HG03469 (cell line): ENCODE measurements at regions not wholly inside any gene's neighbourhood (a gene's known extent, or its start where the extent isn't known, plus 50 kb on each side); places are given as distances from the start of the nearest gene placed in this dataset.
"Not testable (repeated sequence)": the region's sequence is repeated elsewhere in the genome, so short reads cannot be mapped to it uniquely, and the experiment has no call there.

Experiments
- ATAC-seq: cut with Tn5 transposase; IDR thresholded peaks from one replicate; pipeline ENCODE4 v1.9.1; 2021; ENCODE audit warnings: mild to moderate bottlenecking, moderate library complexity, moderate number of reproducible peaks; ENCODE audit not compliant: unreplicated experiment

DNA sequence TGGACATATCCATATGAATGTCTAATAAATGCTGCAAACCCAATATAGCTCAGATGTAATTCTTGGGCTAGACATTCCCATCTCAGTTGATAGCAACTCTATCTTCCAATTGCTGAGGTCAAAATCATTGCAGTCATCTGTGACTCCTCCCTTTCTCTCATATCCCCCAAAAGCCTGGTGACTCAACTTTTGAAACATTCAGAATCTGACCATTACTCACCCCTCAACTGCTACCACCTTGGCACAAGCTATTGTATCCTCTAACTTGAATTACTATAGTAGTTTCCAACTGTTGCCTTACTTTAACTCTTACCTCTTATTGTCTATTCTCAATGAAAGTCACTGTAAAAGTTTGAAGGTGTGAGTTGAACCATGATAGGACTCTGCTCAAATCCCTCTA lies 600.1 kb upstream of the RGMB start:
- no peak for ATAC-seq

DNA sequence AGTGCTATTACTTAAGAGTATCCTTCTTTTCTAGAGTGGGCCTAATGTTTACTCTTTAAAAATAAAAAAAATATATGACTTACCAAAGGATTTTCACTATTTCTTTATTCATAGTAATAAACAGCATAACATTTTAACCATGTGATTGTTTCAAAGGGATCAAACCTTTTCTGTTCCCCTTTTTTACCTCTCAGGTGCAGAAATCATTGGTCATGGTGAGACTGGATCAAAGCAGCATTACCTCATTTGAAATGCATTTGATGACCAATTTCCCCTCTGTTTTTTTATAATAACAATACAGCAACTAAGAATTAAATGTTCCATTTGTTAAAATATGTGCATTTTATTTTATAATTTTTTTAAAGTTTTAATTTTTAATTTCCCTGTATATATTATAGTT lies 598.0 kb upstream of the RGMB start:
- no peak for ATAC-seq

DNA sequence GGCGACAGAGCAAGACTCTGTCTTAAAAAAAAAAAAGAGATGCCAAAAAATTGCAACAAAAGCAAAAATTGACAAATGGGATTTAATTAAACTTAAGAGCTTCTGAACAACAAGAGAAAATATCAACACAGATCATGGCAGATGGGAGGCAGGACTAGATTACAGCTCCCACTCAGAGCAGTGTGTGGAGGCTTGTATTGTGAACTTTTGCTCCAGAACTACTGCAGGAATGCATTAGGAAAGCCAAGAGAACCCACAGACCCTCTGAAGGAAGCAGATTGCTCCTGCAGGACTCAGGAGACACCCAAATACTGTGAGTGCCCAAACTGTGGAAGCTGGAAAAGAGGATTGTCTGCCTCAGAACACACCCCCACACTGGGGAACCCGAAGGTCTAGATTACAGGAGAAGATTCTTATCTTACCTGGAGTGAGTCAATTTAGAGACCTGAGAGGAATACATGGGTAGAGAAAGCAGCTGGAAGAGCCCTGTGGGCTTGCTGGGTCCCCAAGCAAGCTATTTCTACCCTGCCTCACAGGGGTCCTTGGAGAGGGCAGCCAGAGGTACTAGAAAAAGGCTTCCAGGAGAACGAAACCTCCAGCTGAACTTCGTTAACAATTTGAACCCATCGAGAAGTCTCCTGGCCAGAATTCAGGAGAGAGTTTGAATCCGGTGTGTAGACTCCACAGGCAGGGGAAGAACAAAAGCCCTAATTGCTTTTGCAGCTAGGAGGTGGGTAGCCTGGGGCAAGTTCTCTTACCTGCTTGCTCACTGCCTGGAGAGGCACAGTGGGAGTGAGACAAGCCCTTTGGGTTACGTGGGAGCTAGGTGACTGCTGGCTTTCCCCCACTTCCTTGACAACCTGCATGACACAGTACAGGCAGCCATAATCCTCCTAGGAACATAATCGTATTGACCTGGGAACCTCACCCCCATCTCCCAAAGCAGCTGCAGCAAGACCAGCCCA lies 593.4 kb upstream of the RGMB start:
- no peak for ATAC-seq

DNA sequence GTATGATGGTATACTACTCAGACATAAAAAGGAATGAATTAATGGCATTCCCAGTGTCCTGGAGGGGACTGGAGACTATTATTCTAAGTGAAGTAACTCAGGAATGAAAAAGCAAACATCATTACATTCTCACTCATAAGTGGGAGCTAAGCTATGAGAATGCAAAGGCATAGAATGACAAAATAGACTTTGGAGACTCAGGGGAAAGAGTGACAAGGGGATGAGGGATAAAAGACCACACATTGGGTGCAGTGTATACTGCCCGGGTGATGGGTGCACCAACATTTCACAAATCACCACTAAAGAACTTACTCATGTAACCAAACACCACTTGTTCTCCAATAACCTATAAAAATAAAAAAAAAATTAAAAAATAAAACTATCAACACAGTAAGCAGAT lies 587.3 kb upstream of the RGMB start:
- ATAC-seq = no peak

DNA sequence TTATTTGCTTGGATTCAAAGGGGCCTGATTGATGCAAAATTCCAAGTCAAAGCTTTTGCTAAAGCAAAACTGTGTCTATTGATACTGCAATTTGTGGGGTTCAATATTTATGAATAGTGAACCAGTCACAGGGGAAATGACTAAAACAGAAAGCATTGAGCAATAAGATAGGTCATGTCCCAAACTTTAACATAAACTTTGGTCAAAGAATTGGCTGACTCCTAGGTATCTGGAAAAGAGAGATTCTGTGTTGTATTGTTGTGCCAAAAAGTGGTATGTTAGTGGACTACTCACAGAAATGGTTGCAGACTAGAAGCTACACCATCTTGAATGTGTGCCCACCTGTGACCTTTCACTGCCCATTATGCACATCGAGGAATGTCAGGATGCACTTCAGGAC lies 585.5 kb upstream of the RGMB start:
- no peak for ATAC-seq

DNA sequence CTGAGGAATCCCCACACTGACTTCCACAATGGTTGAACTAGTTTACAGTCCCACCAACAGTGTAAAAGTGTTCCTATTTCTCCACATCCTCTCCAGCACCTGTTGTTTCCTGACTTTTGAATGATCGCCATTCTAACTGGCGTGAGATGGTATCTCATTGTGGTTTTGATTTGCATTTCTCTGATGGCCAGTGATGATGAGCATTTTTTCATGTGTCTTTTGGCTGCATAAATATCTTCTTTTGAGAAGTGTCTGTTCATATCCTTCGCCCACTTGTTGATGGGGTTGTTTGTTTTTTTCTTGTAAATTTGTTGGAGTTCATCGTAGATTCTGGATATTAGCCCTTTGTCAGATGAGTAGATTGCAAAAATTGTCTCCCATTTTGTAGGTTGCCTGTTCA lies 583.1 kb upstream of the RGMB start:
- ATAC-seq = not testable (repeated sequence)

DNA sequence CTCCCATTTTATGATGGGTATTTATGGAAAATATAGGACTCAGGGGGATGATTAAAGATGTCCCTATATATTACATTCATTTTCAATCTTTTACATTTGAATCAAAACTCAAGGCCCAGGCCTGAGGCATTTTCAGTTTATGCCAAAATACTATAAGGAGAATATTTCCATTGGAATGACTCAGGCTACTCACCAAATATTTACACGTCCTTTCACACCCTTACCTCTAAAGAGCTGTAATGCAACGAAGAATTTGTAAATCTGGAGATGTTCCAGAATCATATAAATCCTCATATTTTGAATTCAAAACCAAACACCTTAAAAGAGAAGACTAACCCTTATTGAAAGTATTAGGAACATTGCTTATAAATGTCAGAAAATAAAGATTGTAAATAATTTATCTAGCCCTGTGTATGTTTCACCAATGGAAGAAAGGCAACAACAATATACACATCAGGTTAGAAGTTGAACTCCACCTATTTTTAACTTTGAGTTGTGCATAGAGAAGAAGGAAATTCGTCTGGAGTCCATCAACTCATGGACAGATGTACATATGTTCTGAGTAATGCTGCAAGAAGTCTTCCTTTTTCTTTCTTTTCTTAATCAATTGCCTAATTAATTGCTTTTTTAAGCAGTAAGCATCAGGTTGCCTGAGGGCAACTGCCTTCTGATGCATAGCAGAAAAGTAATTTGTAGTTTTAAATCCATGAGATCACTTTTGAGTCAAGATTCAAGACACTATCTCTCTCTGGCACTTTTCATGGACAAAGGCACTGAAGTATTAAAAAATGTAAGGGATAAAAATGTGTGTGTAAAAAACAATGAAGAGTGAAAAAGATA lies 579.3 kb upstream of the RGMB start:
- no peak for ATAC-seq

DNA sequence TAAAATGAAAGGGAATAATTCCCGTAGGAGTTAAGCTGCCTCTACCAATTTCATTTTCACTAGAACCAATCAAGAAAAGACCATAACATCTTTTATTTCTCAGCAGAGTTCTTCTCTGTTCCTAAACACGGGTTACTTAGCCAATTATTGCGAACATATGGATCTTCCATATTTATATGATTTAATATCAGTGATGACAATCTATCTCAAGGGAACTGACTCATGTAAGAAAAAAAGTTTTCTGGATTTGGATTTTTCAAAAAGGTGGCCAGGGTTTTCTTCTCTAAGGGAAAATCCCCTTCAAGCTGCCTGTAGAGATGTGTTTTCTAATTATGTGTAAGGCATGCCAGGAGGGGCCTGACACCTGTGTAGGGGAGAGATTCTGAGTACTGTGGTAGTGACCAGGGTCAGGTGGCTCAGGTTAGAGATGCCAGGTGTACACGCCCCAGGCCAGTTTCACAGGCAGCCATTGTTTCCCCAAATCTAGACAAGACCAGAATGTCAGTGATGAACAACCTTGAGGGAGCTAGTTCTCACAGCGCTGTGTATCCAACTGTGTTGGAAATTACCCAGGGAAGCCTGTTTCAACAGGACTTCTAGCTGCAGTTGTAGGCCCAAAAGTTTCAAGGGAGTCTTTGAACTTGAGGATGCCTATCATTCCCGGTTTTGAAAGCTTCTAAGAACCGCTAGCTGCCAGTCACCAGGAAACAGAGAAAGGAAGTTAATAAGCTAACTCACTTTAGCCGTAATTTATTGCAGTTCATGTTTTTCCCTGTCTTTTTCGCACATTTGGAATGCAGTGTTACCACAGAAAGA lies 572.5 kb upstream of the RGMB start:
- no peak for ATAC-seq

DNA sequence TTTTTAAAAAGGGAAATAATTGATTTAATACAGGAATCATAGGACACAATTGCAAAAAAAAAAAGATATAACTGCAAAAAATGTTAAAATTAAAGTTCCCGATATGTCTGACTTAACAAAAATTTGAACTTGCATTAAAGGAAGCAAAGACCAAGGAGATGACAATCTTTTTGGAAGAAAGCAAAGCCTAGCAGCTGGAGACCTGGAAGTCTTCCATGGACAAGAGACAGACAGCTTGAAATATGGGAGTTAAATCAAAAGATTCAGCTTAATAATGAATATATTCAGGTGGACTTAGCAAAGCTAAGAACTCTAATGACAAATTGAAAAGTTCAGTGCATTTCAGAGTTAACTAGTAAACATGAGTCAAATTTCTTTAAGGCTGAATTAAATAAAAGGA lies 568.7 kb upstream of the RGMB start:
- ATAC-seq = no peak

DNA sequence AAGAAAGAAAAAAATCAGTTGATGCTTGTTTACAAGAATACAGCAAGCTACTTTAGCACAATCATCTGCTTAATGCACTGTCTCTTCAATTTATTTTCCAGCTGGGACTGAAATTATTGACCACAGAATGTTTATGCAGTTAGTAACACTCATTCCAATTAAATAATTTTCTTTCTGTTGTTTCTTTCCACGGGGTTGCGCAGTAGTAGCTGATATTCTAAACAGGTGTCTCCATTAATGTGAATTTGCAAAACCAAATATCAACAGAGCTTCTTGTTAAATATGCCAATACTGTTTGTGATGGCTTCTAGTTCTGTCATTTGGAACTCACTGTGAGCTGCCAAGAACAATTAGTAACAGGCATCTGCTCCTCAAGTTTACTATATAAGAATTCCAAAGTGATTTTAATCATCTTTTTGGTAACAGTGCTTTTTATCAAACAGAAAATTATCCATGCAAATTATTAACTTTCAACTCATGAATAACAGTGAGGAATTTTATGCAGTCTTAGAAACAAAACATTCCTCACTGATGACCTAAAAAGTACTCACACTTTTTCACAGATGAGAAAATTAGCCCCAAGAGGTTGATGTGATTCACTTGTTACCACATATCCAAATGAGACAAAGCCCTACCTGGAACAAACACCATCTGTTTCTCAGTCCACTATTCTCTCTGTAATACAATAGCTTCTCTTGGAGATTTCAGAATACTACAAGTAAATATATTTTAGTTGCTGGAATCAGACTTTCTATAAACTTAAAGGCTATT lies 567.6 kb upstream of the RGMB start:
- no peak for ATAC-seq

DNA sequence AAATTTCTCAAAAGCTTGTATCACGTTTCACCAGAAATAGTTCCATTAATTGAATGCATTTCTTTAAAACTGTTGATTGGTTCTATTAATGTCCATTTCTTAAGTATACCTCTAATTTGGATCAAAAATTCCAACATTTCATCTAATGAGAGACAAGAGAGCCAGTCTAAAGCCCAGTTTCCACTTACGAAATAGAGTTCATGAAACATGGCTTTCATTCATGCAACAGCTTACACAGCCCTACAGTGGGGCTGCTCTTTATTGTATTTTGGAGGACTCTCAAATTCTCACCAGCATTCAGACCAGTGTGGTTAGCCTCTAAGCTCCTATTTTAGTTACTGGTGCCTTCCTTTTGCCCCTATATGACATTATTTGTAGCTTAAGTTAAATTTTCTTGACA lies 566.9 kb upstream of the RGMB start:
- ATAC-seq = no peak

DNA sequence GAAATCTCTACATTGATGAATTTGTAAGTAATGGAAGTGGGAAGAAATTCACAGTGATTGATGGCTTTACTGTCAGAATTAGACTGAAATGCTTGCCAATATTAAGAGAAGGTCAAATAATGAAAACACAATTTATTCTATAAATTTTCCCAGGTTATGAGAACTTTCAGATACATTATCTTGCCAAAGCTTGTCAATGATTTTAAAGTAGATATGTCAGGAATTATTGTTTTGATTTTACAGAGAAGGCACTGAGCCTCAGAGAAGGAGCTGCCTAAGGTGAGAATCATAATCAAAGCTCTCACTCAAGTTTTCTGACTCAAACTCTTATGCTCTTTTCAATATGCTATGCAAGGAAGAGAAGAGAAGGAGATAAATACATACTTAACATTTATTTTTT lies 564.0 kb upstream of the RGMB start:
- ATAC-seq = no peak

DNA sequence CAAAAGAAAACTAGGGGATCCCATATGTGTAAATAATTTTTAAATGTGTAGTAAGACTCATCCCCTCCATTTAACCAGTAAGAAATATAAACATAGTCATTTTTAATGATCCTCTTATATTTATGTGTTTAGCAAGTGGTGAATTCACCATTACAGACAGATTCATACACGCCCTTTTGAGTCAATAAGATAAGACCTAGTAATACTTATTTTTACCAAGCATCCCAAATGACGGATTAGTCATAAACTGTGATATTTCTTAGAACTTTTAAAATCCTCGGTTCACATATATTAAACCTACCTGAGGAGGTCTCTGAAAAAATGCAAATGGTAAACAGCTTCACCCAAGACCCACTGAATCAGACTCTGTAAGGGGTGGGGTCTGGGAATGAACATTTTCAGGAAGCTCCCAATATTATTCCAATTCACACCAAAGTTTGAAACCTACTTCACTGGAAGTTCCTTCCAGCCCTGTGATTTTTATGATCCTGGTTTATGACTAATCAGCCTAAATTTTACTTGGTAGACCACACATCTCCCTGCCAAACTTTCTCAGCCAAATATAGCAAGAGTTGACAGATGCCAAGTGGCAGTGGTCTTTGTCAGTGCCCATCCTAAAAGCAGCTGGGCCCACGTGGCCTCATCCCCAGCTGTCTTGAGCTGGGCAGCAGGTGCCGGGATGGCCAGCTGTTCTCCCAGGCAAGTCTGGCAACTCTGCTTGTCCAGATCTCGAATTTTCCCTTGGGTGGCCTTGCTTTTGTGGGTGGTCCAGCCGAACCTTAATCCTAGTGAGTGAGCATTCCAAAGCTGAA lies 559.0 kb upstream of the RGMB start:
- no peak for ATAC-seq

DNA sequence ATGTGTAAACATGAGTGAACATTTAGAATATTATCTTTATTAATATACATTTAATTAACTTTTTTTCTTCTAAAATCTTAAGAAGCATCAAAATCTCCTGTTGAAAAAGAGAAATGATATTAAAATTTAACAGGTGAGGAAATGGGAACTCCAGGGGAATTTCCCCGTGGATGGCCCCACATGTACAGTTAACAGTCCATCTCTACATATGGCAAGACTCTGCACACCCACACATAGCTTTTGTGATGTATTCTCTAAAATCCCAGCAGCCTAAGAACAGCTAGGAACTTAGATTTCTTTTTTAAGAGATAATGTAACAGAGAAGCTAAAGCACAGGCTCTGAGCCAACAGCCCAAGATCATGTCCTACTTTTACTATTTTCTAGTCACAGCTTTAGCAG lies 556.3 kb upstream of the RGMB start:
- ATAC-seq = no peak

DNA sequence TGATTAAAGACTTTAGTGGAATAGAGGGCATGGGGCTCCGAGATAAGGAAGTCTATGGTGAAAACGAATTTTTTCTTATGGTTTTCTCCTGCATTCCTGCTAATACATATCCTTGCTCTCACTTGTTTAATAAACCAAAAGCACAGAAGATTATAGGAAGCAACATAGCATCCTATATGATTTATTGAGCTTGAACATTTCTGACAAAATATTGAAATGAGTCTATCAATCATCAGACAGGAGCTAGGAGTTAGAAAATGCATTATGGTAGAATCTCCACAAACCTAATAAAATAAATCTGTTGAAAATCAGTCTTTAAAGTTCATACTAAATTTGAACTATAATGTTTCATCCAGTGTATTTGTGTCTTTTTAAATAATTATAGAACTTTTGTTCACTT lies 554.6 kb upstream of the RGMB start:
- no peak for ATAC-seq

DNA sequence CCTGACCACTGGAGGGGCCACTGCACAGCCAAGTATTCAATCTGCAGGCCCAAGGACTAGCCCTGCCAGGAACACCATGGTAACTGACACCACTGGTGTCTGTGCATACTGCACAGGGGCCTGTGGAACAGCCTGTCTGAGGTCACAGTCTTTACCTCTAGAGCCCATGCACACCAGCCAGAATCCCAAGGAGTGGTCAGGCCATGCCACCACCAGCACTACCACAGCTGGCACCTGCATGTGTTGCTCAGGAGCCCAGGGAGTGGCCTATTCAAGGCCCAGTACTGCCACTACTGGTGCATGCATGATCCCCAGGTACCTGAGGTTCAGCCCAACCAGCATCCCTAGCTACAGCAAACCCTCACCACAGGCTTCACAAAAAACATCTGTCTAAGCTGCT lies 546.0 kb upstream of the RGMB start:
- no peak for ATAC-seq

DNA sequence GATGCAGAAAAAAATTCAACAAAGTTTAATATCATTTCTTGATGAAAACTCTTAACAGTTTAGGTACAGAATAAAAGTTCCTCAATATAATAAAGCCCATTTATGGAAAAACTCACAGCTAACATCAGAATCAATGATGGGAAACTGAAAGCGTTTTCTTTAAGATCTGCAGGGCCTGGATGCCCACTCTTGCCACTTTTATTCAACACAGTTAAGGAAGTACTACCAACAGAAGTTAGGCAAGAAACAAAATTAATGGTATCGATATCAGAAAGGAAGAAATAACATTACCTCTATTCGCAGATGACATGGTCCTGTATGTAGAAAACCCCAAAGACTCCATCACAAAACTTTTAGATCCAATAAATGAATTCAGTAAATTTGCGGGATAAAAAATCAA lies 542.4 kb upstream of the RGMB start:
- no peak for ATAC-seq

DNA sequence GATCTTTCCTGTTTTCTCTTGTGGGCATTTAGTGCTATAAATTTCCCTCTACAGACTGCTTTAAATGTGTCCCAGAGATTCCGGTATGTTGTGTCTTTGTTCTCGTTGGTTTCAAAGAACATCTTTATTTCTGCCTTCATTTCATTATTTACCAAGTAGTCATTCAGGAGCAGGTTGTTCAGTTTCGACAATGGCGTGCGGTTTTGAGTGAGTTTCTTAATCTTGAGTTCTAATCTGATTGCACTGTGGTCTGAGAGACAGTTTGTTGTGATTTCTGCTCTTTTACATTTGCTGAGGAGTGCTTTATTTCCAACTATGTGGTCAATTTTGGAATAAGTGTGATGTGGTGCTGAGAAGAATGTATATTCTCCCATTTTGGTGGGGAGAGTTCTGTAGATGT lies 535.7 kb upstream of the RGMB start:
- not testable (repeated sequence) for ATAC-seq

DNA sequence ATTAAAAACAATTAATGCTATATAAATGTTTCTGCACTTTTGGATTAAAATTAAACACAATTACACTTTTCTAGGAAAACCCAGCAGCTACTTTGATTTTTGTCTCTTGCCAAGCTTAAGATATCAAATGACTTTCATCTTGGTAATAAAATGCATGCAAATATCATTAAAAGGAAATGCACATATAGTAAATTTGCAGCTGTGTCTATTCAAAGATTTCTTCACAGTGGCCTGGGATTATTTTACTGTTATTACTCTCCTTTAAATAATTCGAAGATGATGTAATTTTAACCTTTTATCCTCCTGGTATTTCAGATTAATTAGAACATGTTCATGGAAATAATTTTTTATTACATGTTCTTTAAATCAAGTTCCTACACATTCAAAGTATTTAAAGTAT lies 529.5 kb upstream of the RGMB start:
- no peak for ATAC-seq

DNA sequence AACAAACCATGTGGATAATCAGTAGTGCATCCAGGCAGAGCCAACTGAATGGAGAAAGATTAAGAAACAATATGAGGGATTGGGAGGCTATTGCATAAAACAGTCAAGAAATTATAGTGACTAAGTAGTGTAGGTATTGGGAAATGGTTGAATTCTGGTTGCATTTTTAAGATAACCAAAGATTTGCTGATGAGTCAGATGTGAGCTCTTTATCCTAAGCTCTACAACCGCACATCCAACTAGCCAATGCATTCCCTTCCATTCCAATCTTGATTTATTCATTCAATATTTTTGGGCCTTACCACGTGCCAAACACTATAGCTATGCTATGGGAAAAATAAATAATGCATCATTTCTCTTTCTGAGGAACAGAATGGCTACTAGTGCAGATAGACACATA lies 524.5 kb upstream of the RGMB start:
- no peak for ATAC-seq
